ENCODE measurements at regions not wholly inside any gene's neighbourhood (a gene's known extent, or its start where the extent isn't known, plus 50 kb on each side); places are given as distances from the start of the nearest gene placed in this dataset.

GRCh38 chr6:169935861-169936260 lies 184.4 kb downstream of the ERMARD start:
- no peaks in the 10 kb centered on the region for H3K9me3 ChIP-seq
- TF ChIP-seq RXRA (IDR thresholded peaks at IDR 0.05; ENCODE audit: borderline replicate concordance, low read depth) = no peak
- no peak for TF ChIP-seq POLR2AphosphoS5 (IDR thresholded peaks at IDR 0.05; ENCODE audit: low read depth, low read length)
- TF ChIP-seq CHD2 (IDR thresholded peaks at IDR 0.05; ENCODE audit: low read length, partially characterized antibody) = no peak
- TF ChIP-seq PBX3 (IDR thresholded peaks at IDR 0.05) = no peak
- TF ChIP-seq NRF1 (IDR thresholded peaks at IDR 0.05; ENCODE audit: low read depth, low read length) = no peak
- no peak for TF ChIP-seq EZH2phosphoT487 (IDR thresholded peaks at IDR 0.05; ENCODE audit: borderline replicate concordance, low read depth)
- no peak for TF ChIP-seq EP300 (IDR thresholded peaks at IDR 0.05; ENCODE audit: borderline replicate concordance in 1 of 2, low read depth in 1 of 2, low read length in 1 of 2)
- no peak for TF ChIP-seq FOXJ3 (CRISPR knock-in tag; IDR thresholded peaks at IDR 0.05)
- TF ChIP-seq RFX5 (IDR thresholded peaks at IDR 0.05; ENCODE audit: low read length) = no peak
- TF ChIP-seq ZBTB33 (IDR thresholded peaks at IDR 0.05; ENCODE audit: borderline replicate concordance, low read depth) = no peak
- TF ChIP-seq REST (IDR thresholded peaks at IDR 0.05; ENCODE audit: low read depth, low read length) = no peak
- TF ChIP-seq IRF3 (IDR thresholded peaks at IDR 0.05; ENCODE audit: low read depth, low read length) = no peak
- no peak for TF ChIP-seq NFIC (IDR thresholded peaks at IDR 0.05; ENCODE audit: borderline replicate concordance)
- H3K27ac ChIP-seq (ENCODE audit: low read depth in 2 of 2, low read length in 1 of 2) = no peak overlapping the region
- H3K4me1 ChIP-seq (ENCODE audit: control insufficient read depth in 1 of 2, insufficient read depth in 2 of 2, low read depth in 1 of 2, low read length in 1 of 2) = peaks cover 0 to 28% of the 10 kb centered on the region in 2 experiments; a peak in 1 of 4 replicates
- no peaks in the 10 kb centered on the region for H3F3A ChIP-seq (replicated peaks; ENCODE audit: insufficient read depth)
- DNase-seq = no peak
- H2AFZ ChIP-seq (ENCODE audit: low read depth) = no peak overlapping the region
- H3K27me3 ChIP-seq (ENCODE audit: insufficient read depth) = no peaks in the 10 kb centered on the region
- H3K4me2 ChIP-seq = no peak overlapping the region
- CTCF ChIA-PET = interaction anchor here (0.7 to 1.6 kb wide), 3 partner anchors 50 to 104 kb away, joined by 3 to 4 read pairs (median 3); no protein-coding TSS in a partner anchor
- no peaks in the 10 kb centered on the region for H3K9me2 ChIP-seq
- H3K4me3 ChIP-seq (ENCODE audit: low read depth in 2 of 2, low read length in 1 of 2) = no peak overlapping the region
- H3K79me2 ChIP-seq (ENCODE audit: insufficient read depth) = no peaks in the 10 kb centered on the region
- POLR2A ChIA-PET = no interaction called here
- 50% methylated on average over 7 of the region's 8 CpGs for WGBS (ENCODE audit: low lambda C conversion rate)
- no peak overlapping the region for H3K9ac ChIP-seq
- H4K20me1 ChIP-seq (ENCODE audit: insufficient read depth) = no peaks in the 10 kb centered on the region
- no peaks in the 10 kb centered on the region for H3K36me3 ChIP-seq (replicated peaks in 1 of 2; ENCODE audit: control insufficient read depth in 1 of 2, insufficient read depth in 2 of 2, low read length in 1 of 2)

Data from SK-N-SH (cell line).